AG10803 (cell line): ENCODE measurements at regions not wholly inside any gene's neighbourhood (a gene's known extent, or its start where the extent isn't known, plus 50 kb on each side); places are given as distances from the start of the nearest gene placed in this dataset.

Experiments
- DNase-seq: peaks from one replicate; pipeline ENCODE4 v3.0.0; 2010; ENCODE audit warnings: low read depth
- H3K4me3 ChIP-seq: 2 replicates; pipeline ENCODE4 v1.5.1; 2011; ENCODE audit warnings: mild to moderate bottlenecking, low read length, control low read depth
- TF ChIP-seq, protein P1 (sequence below): conservative IDR thresholded peaks from 2 replicates; pipeline ENCODE4 v1.5.1; 2011; ENCODE audit warnings: mild to moderate bottlenecking, low read length, control low read depth, inconsistent platforms

DNA sequence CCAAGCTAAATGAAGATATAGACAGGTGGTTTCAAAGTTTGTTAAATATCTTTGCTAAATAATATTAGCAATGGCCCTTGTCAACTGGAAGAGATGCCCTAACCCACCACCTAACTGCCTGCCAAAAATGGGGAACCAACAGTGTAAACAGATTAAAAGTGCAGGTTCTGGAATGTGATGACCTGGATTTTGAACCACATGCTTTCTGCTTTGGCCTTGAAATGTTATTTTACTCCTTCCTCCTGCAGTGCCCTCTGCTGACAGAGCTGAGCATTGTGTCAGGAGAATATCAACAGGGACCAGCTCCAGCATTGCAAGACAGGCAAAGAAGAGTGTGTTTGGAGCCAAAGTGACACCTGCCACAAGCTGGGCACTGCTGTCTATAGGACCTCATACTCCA lies 226.6 kb downstream of the MYLK4 start:
- H3K4me3 ChIP-seq: no peak overlapping the region
- TF ChIP-seq, protein P1, sequence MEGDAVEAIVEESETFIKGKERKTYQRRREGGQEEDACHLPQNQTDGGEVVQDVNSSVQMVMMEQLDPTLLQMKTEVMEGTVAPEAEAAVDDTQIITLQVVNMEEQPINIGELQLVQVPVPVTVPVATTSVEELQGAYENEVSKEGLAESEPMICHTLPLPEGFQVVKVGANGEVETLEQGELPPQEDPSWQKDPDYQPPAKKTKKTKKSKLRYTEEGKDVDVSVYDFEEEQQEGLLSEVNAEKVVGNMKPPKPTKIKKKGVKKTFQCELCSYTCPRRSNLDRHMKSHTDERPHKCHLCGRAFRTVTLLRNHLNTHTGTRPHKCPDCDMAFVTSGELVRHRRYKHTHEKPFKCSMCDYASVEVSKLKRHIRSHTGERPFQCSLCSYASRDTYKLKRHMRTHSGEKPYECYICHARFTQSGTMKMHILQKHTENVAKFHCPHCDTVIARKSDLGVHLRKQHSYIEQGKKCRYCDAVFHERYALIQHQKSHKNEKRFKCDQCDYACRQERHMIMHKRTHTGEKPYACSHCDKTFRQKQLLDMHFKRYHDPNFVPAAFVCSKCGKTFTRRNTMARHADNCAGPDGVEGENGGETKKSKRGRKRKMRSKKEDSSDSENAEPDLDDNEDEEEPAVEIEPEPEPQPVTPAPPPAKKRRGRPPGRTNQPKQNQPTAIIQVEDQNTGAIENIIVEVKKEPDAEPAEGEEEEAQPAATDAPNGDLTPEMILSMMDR: peak; percentile 22; the same call in 1 of the 2 replicates
- DNase-seq: no peak

DNA sequence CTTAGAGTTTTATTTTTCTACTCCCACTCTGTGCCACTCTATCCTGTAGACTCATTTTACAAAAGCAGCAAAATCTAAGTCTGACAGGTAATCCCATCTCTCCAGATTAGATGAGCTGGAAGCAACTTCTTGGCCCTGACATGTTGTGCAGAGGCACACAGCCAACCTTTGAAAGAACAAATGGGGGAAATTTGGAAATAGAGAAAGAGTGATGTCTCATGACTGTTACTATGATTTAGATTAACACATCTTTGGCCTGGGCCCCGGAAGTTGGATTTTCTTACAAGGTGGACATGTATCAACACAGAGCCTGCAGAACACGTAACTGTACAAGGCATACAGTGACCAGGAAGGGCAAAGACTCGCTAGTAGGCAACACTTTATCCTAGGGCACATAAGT lies 227.7 kb downstream of the MYLK4 start:
- H3K4me3 ChIP-seq: no peak overlapping the region
- DNase-seq: no peak
- TF ChIP-seq, protein P1: no peak

- peak; percentile 9 for DNase-seq
- H3K4me3 ChIP-seq: no peak overlapping the region
- TF ChIP-seq, protein P1: no peak
These were observed 228.2 kb downstream of the MYLK4 start for GRCh38 chr6:2522521-2522920.

GRCh38 chr6:2517855-2518473 lies 232.8 kb downstream of the MYLK4 start:
- H3K4me3 ChIP-seq: no peak overlapping the region
- no peak for DNase-seq
- TF ChIP-seq, protein P1: no peak

DNA sequence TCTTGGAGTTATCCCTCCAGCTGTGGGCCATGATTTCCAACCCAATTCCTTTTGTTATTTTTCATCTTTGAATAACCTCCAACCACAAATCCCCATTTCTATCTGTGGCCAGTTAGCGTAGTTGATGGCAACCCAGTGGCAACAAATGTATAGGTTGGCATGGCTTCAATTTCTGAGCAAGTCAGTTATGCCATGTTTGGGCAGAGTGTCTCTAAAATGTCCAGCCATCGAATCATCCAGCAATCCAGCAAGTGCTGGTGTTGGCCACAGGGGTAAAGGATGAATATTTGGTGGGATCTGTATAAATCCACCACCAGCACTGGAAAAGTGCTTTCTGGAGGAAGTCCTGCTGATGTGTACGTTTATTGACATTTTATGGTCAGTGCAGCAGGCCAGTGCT lies 233.3 kb downstream of the MYLK4 start:
- TF ChIP-seq, protein P1: no peak
- H3K4me3 ChIP-seq: no peak overlapping the region
- no peak for DNase-seq

DNA sequence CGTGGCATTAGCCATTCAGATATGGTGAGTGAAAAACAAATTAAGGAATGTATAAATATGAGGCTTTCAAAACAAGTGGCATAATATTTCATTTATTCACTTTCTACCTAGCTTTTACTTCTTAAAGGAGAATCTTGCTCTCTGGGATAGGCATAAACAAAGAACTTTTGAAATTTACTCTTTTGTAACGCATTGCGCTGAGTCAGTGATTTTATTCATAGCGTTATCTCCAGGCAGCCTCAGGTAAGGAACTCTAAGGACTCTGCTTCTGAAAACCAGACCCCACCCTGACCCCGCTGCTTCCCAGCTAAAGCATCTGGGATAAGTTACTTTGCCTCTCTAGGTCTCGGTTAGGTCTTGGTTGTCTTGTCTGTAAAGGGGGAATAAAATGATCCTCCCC lies 234.7 kb downstream of the MYLK4 start:
- no peak overlapping the region for H3K4me3 ChIP-seq
- TF ChIP-seq, protein P1: no peak
- DNase-seq: no peak

- TF ChIP-seq, protein P1: no peak
- H3K4me3 ChIP-seq: no peak overlapping the region
- no peak for DNase-seq
These were observed 235.7 kb downstream of the MYLK4 start for GRCh38 chr6:2514965-2515543.
